AG04449 (cell line): ENCODE measurements at regions not wholly inside any gene's neighbourhood (a gene's known extent, or its start where the extent isn't known, plus 50 kb on each side); places are given as distances from the start of the nearest gene placed in this dataset.
"Not testable (repeated sequence)": the region's sequence is repeated elsewhere in the genome, so short reads cannot be mapped to it uniquely, and the experiment has no call there.

ENCODE experiments used
- CTCF ChIA-PET: fragments of 350-600 bp; formaldehyde crosslinking; extraction: SDS; loops from one replicate; lab custom pipeline; 2021; ENCODE audit warnings: antibody characterized with exemption; lab: Yijun Ruan, JAX
- POLR2A ChIA-PET: fragments of 400-600, 350-600 bp; formaldehyde crosslinking; extraction: SDS; loops from one replicate; lab custom pipeline; 2020; ENCODE audit warnings: antibody characterized with exemption, inconsistent platforms; lab: Yijun Ruan, JAX
- DNase-seq: peaks from one replicate; pipeline ENCODE4 v3.0.0-alpha.2; 2010; ENCODE audit warnings: low read depth, low spot score
- H3K4me3 ChIP-seq: 2 replicates; pipeline ENCODE4 v1.5.1; 2011; ENCODE audit warnings: low read depth, mild to moderate bottlenecking, control low read depth, low read length
- TF ChIP-seq, protein P1 (sequence below): IDR thresholded peaks from one replicate; pipeline ENCODE4 v1.5.1; 2011; ENCODE audit warnings: mild to moderate bottlenecking, moderate library complexity, low read length, control low read depth, inconsistent platforms; ENCODE audit not compliant: insufficient read depth; ENCODE audit errors: missing control alignments

DNA sequence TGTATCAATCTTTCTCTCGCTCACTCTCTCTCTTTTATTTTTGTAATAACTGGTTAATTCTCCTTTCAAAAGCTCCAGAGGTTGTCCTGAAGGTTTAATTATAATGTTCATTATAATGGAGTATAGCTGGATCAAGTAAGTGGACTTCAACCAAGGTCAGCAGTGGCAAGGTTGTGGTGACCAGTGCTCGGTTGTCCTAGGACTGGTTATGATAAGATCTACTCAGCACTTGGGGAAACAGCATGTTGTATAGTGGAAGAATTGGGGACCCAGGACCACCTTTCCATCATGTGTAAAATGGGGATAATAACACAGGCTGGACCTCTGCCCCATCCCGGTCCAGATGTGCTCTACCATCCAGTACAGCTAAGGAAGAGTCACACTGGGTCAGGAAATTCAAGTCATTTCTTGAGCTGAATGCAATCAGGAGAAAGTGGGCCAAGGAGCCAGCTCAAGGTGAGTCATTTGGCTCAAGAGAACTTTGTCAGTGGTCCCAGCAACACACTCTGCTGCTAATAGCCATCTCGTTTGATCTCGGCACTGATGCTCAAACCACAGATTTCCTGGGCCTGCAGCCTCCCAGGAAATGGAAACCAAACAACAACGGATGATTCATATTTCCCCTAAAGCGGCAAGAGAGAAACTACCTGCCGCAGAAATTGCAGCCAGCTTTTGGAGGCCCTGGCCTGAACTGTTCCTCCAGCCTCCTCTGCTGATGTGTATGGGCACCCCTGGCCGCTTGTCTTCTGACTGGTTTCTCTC lies 123.6 kb upstream of the RBPJ start:
- CTCF ChIA-PET: interaction anchor here (1.0 to 4.4 kb wide), 3 partner anchors 11 to 114 kb away, joined by 4 to 23 read pairs (median 5); no protein-coding TSS in a partner anchor
- TF ChIP-seq, protein P1, sequence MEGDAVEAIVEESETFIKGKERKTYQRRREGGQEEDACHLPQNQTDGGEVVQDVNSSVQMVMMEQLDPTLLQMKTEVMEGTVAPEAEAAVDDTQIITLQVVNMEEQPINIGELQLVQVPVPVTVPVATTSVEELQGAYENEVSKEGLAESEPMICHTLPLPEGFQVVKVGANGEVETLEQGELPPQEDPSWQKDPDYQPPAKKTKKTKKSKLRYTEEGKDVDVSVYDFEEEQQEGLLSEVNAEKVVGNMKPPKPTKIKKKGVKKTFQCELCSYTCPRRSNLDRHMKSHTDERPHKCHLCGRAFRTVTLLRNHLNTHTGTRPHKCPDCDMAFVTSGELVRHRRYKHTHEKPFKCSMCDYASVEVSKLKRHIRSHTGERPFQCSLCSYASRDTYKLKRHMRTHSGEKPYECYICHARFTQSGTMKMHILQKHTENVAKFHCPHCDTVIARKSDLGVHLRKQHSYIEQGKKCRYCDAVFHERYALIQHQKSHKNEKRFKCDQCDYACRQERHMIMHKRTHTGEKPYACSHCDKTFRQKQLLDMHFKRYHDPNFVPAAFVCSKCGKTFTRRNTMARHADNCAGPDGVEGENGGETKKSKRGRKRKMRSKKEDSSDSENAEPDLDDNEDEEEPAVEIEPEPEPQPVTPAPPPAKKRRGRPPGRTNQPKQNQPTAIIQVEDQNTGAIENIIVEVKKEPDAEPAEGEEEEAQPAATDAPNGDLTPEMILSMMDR: no peak
- H3K4me3 ChIP-seq: no peak overlapping the region
- POLR2A ChIA-PET: interaction anchor here (0.8 to 1.0 kb wide), 2 partner anchors 21 to 26 kb away, joined by 3 to 4 read pairs; no protein-coding TSS in a partner anchor
- peak; percentile 36 for DNase-seq

- DNase-seq, POLR2A ChIA-PET: not testable (repeated sequence)
- CTCF ChIA-PET: interaction anchor here (4.4 kb wide), 1 partner anchor 116 kb away, joined by 23 read pairs; no protein-coding TSS in a partner anchor
Observed at GRCh38 chr4:26198931-26199330, 121.9 kb upstream of the RBPJ start.

DNA sequence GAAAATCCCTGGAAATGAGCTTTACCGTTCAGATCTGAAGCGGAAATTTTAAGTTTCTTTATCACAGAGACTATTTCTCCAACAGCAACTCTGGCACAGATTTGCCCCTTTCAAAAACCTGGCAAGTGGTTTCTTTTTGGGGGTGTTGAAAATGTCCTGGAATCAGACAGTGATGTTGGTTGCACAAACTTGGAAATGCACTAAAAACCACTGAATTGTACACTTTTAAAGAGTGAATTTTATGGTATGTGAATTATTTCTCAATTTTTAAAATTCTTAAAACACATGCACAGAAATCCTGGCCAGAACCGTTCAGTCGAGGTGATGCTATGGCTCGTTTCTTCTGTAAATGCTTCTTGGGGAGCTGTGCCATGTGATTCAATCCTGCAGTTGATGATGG lies 121.2 kb upstream of the RBPJ start:
- ChIA-PET POLR2A (no interaction called here), CTCF (interaction anchor here (4.4 kb wide), 1 partner anchor 117 kb away, joined by 23 read pairs; no protein-coding TSS in a partner anchor)
- H3K4me3 ChIP-seq: no peak overlapping the region
- TF ChIP-seq, protein P1: no peak
- no peak for DNase-seq

More at GRCh38 chr4:26198931-26199330, 121.9 kb upstream of the RBPJ start:
- H3K4me3 ChIP-seq: not testable (repeated sequence)

- ChIA-PET POLR2A (no interaction called here), CTCF (interaction anchor here (0.8 kb wide), 1 partner anchor 15 kb away, joined by 3 read pairs; no protein-coding TSS in a partner anchor)
- TF ChIP-seq, protein P1: no peak
- DNase-seq: no peak
- H3K4me3 ChIP-seq: no peak overlapping the region
Observed at GRCh38 chr4:26201120-26201519, 119.7 kb upstream of the RBPJ start.

- ChIA-PET POLR2A (no interaction called here), CTCF (no interaction called here)
- no peak for DNase-seq
- H3K4me3 ChIP-seq: no peak overlapping the region
- TF ChIP-seq, protein P1: no peak
Observed at GRCh38 chr4:26204249-26204825, 116.5 kb upstream of the RBPJ start.

- ChIA-PET POLR2A (no interaction called here), CTCF (no interaction called here)
- no peak for DNase-seq
- TF ChIP-seq, protein P1: no peak
- H3K4me3 ChIP-seq: no peak overlapping the region
Observed at GRCh38 chr4:26204911-26205370, 115.9 kb upstream of the RBPJ start.
